ENCODE measurements at regions not wholly inside any gene's neighbourhood (a gene's known extent, or its start where the extent isn't known, plus 50 kb on each side); places are given as distances from the start of the nearest gene placed in this dataset.

GRCh38 chr17:6919158-6919557 is 76.7 kb upstream of the ALOX12 start:
- Histone ChIP-seq H3K27me3 (no peaks in the 10 kb centered on the region), H3K4me1 (peaks cover 3% of the 10 kb centered on the region), H3K27ac (no peak overlapping the region), H3K4me3 (no peak overlapping the region), H3K9me3 (no peaks in the 10 kb centered on the region), H3K36me3 (no peaks in the 10 kb centered on the region)
- TF ChIP-seq, protein P1, sequence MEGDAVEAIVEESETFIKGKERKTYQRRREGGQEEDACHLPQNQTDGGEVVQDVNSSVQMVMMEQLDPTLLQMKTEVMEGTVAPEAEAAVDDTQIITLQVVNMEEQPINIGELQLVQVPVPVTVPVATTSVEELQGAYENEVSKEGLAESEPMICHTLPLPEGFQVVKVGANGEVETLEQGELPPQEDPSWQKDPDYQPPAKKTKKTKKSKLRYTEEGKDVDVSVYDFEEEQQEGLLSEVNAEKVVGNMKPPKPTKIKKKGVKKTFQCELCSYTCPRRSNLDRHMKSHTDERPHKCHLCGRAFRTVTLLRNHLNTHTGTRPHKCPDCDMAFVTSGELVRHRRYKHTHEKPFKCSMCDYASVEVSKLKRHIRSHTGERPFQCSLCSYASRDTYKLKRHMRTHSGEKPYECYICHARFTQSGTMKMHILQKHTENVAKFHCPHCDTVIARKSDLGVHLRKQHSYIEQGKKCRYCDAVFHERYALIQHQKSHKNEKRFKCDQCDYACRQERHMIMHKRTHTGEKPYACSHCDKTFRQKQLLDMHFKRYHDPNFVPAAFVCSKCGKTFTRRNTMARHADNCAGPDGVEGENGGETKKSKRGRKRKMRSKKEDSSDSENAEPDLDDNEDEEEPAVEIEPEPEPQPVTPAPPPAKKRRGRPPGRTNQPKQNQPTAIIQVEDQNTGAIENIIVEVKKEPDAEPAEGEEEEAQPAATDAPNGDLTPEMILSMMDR (IDR thresholded peaks at IDR 0.05) = no peak
- intact Hi-C loops (cut with DNase I) = no loop called here
- no peak for ATAC-seq
- DNase-seq = no peak

- H3K27me3 ChIP-seq = no peaks in the 10 kb centered on the region
- TF ChIP-seq, protein P1 (IDR thresholded peaks at IDR 0.05) = no peak
- H3K36me3 ChIP-seq = no peaks in the 10 kb centered on the region
- no peaks in the 10 kb centered on the region for H3K4me1 ChIP-seq
- H3K9me3 ChIP-seq = no peaks in the 10 kb centered on the region
- intact Hi-C loops (cut with DNase I) = no loop called here
- no peak overlapping the region for H3K27ac ChIP-seq
- no peak overlapping the region for H3K4me3 ChIP-seq
- no peak for ATAC-seq
- DNase-seq = no peak
Observed at GRCh38 chr17:6923385-6923784, 72.5 kb upstream of the ALOX12 start.

DNA sequence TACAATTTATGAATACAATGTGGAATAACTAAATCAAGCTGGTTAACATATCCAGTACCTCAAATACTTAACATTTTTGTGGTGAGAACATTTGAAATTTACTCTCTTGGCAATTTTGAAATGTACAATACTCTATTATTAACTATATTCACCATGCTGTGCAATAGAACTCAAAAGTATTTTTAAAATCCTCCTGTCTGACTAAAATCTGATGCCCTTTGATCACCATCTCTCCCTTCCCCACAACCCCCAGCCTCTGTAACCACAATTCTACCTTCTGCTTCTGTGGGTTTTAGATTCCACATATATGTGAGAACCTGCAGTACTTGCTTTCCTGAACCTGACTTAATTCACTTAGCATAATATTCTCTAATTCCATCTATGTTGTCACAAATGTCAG is 71.6 kb upstream of the ALOX12 start:
- TF ChIP-seq, protein P1 (IDR thresholded peaks at IDR 0.05) = no peak
- Histone ChIP-seq H3K4me1 (no peaks in the 10 kb centered on the region), H3K9me3 (no peaks in the 10 kb centered on the region), H3K4me3 (no peak overlapping the region), H3K27ac (no peak overlapping the region), H3K36me3 (no peaks in the 10 kb centered on the region), H3K27me3 (no peaks in the 10 kb centered on the region)
- intact Hi-C loops (cut with DNase I) = no loop called here
- ATAC-seq = no peak
- no peak for DNase-seq

GRCh38 chr17:6926667-6927066 is 69.2 kb upstream of the ALOX12 start:
- Histone ChIP-seq H3K27ac (no peak overlapping the region), H3K36me3 (no peaks in the 10 kb centered on the region), H3K9me3 (no peaks in the 10 kb centered on the region), H3K4me3 (no peak overlapping the region), H3K27me3 (no peaks in the 10 kb centered on the region), H3K4me1 (no peaks in the 10 kb centered on the region)
- DNase-seq (no peak), ATAC-seq (no peak)
- intact Hi-C loops (cut with DNase I) = no loop called here
- TF ChIP-seq, protein P1 (IDR thresholded peaks at IDR 0.05) = no peak

GRCh38 chr17:6927290-6928126 is 68.3 kb upstream of the ALOX12 start:
- Histone ChIP-seq H3K27me3 (no peaks in the 10 kb centered on the region), H3K4me3 (no peak overlapping the region), H3K27ac (peak overlapping the region; percentile 33), H3K9me3 (no peaks in the 10 kb centered on the region), H3K4me1 (no peaks in the 10 kb centered on the region), H3K36me3 (no peaks in the 10 kb centered on the region)
- DNase-seq = no peak
- TF ChIP-seq, protein P1 (IDR thresholded peaks at IDR 0.05) = no peak
- no peak for ATAC-seq
- intact Hi-C loops (cut with DNase I) = no loop called here
